ENCODE measurements at regions not wholly inside any gene's neighbourhood (a gene's known extent, or its start where the extent isn't known, plus 50 kb on each side); places are given as distances from the start of the nearest gene placed in this dataset.

- Histone ChIP-seq H3K36me3 (ENCODE audit: control insufficient read depth, insufficient read depth, low read length) (no peaks in the 10 kb centered on the region), H3K27me3 (replicated peaks; ENCODE audit: control insufficient read depth, insufficient read depth, low read length) (no peaks in the 10 kb centered on the region), H3K4me3 (replicated peaks; ENCODE audit: low read depth, low read length) (no peak overlapping the region)
- no peak for TF ChIP-seq CTCF (IDR thresholded peaks at IDR 0.05; ENCODE audit: insufficient read depth, low read length, poor library complexity, severe bottlenecking)
- DNase-seq (ENCODE audit: extremely low read depth, insufficient read length) = no peak
These were observed 240.1 kb downstream of the ALG10B start for GRCh38 chr12:38556647-38557046.

- H3K27me3 ChIP-seq (replicated peaks; ENCODE audit: control insufficient read depth, insufficient read depth, low read length) = no peaks in the 10 kb centered on the region
- H3K4me3 ChIP-seq (replicated peaks; ENCODE audit: low read depth, low read length) = no peak overlapping the region
- no peak for TF ChIP-seq CTCF (IDR thresholded peaks at IDR 0.05; ENCODE audit: insufficient read depth, low read length, poor library complexity, severe bottlenecking)
- no peaks in the 10 kb centered on the region for H3K36me3 ChIP-seq (ENCODE audit: control insufficient read depth, insufficient read depth, low read length)
- DNase-seq (ENCODE audit: extremely low read depth, insufficient read length) = no peak
These were observed 268.5 kb downstream of the ALG10B start for GRCh38 chr12:38585086-38585485.

DNA sequence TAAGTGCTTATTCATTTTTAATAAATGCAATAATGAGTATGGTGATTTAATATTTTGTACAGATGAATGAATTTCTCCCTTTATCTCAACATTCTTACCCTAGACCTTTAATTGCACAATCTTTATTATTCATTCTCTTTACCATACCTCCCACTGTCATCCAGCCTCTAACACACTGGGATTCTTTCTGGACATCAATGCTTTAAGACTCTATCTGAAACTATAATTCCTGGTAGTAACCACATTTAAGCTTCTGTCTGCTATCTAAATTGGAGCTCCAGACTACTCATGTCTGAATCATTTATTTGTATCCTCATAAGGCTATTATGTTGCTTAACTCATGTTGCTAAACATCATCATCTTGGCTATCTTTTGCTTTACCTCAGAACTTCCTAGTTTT is 270.2 kb downstream of the ALG10B start:
- no peaks in the 10 kb centered on the region for H3K27me3 ChIP-seq (replicated peaks; ENCODE audit: control insufficient read depth, insufficient read depth, low read length)
- no peak for DNase-seq (ENCODE audit: extremely low read depth, insufficient read length)
- no peak overlapping the region for H3K4me3 ChIP-seq (replicated peaks; ENCODE audit: low read depth, low read length)
- TF ChIP-seq CTCF (IDR thresholded peaks at IDR 0.05; ENCODE audit: insufficient read depth, low read length, poor library complexity, severe bottlenecking) = no peak
- H3K36me3 ChIP-seq (ENCODE audit: control insufficient read depth, insufficient read depth, low read length) = no peaks in the 10 kb centered on the region

- Histone ChIP-seq H3K36me3 (ENCODE audit: control insufficient read depth, insufficient read depth, low read length) (no peaks in the 10 kb centered on the region), H3K27me3 (replicated peaks; ENCODE audit: control insufficient read depth, insufficient read depth, low read length) (no peaks in the 10 kb centered on the region), H3K4me3 (replicated peaks; ENCODE audit: low read depth, low read length) (no peak overlapping the region)
- DNase-seq (ENCODE audit: extremely low read depth, insufficient read length) = no peak
- TF ChIP-seq CTCF (IDR thresholded peaks at IDR 0.05; ENCODE audit: insufficient read depth, low read length, poor library complexity, severe bottlenecking) = no peak
These were observed 271.0 kb downstream of the ALG10B start for GRCh38 chr12:38587594-38587993.

- no peak overlapping the region for H3K4me3 ChIP-seq (replicated peaks; ENCODE audit: low read depth, low read length)
- TF ChIP-seq CTCF (IDR thresholded peaks at IDR 0.05; ENCODE audit: insufficient read depth, low read length, poor library complexity, severe bottlenecking) = no peak
- H3K36me3 ChIP-seq (ENCODE audit: control insufficient read depth, insufficient read depth, low read length) = no peaks in the 10 kb centered on the region
- no peak for DNase-seq (ENCODE audit: extremely low read depth, insufficient read length)
- H3K27me3 ChIP-seq (replicated peaks; ENCODE audit: control insufficient read depth, insufficient read depth, low read length) = no peaks in the 10 kb centered on the region
These were observed 272.2 kb downstream of the ALG10B start for GRCh38 chr12:38588624-38589305.

DNA sequence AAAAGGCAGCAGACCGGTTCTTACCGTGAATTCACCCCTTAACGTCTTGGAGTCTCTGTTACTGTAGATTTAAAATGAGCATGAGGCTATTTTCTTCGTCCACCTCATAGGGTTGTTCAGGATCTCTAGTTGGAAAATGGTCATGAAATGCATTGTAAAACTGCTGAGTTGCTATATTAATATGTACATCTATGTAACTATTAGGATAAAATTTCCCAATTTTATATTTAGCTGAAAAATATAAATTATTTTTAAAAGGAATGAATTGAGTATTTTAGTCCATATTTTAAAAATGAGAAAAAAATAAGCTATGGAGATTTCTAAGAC is 272.7 kb downstream of the ALG10B start:
- no peak for DNase-seq (ENCODE audit: extremely low read depth, insufficient read length)
- H3K27me3 ChIP-seq (replicated peaks; ENCODE audit: control insufficient read depth, insufficient read depth, low read length) = no peaks in the 10 kb centered on the region
- TF ChIP-seq CTCF (IDR thresholded peaks at IDR 0.05; ENCODE audit: insufficient read depth, low read length, poor library complexity, severe bottlenecking) = no peak
- H3K36me3 ChIP-seq (ENCODE audit: control insufficient read depth, insufficient read depth, low read length) = no peaks in the 10 kb centered on the region
- H3K4me3 ChIP-seq (replicated peaks; ENCODE audit: low read depth, low read length) = no peak overlapping the region
